GM12874 (cell line): ENCODE measurements at regions not wholly inside any gene's neighbourhood (a gene's known extent, or its start where the extent isn't known, plus 50 kb on each side); places are given as distances from the start of the nearest gene placed in this dataset.

Experiments used
- TF ChIP-seq, protein P1 (sequence below): IDR thresholded peaks from 2 replicates; pipeline ENCODE4 v1.5.1; 2011; ENCODE audit warnings: low read depth, mild to moderate bottlenecking, control low read depth, low read length, moderate library complexity; ENCODE audit not compliant: insufficient read depth

DNA sequence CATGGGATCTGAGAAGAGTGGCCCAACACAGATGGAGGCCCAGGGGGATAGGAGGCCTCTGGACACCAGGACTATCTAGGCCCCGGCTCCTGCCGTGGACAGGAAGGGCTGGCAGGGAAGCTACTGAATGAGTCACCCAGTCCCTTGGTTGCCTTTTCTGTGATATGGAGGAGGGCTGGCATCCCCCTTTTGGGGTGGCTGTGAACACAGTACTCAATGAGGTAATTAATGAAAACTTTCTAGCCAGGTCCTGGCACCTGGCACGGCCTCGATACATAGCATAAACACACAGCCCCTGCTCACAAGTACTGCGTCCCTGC, 163.2 kb downstream of the CHST1 start:
- TF ChIP-seq, protein P1, sequence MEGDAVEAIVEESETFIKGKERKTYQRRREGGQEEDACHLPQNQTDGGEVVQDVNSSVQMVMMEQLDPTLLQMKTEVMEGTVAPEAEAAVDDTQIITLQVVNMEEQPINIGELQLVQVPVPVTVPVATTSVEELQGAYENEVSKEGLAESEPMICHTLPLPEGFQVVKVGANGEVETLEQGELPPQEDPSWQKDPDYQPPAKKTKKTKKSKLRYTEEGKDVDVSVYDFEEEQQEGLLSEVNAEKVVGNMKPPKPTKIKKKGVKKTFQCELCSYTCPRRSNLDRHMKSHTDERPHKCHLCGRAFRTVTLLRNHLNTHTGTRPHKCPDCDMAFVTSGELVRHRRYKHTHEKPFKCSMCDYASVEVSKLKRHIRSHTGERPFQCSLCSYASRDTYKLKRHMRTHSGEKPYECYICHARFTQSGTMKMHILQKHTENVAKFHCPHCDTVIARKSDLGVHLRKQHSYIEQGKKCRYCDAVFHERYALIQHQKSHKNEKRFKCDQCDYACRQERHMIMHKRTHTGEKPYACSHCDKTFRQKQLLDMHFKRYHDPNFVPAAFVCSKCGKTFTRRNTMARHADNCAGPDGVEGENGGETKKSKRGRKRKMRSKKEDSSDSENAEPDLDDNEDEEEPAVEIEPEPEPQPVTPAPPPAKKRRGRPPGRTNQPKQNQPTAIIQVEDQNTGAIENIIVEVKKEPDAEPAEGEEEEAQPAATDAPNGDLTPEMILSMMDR, result no peak

DNA sequence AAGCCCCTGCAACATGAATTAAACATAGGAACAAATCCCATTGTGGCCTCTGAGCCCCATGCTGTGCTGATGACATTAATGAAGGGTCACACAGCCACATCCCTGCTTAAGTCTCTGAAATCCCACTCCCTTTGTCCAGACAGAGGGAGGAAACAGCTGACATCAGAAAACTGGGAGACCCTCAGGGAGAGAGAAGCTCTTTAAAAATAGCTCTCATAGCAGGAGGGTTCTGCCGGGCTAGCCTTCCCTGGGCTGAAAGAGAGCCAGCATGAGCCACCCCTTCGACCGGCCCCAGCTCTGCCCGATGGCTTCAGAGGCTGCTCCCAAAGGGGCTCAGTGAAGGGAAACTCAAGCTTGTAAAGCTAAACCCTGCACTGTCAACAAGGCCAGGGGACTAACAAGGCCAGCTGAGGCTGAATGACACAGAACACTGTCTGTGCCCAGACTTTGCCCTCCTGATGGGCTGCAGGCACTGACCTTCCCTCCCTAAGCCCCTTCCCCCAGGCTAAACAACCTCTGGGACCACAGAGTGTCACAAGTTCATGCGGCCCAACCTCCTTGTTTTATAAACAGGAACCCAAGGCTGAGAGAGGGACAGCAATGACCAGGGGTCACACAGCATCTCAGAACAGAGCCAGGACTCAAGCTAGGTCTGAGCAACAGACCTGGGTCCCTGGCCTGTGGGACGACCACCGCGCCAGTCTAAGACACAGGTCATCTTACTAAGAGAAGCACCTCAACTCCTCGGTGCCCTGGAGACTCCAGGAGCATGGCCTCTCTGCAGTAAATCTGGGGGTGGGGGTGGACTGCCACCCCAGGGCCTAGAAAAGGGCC, 163.8 kb downstream of the CHST1 start:
- TF ChIP-seq, protein P1, result no peak

DNA sequence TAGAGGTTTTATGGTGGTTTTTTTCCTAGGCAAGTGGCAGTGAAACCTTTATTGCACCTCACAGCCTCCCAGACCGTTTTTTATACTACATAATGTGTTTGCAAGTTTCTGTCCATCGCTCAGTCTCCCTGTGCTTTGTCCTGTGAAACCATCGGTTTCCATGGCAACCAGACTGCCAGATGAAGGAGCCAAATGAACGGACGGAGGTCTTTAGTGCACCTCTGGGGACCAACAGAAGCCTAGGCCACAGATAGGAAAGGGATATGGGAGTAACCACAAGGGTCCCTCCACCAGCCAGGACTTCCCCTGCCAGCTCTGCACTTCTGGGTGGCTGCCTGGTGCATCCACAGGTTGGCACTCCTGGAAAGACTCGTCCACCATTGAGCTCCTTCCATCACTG, 165.0 kb downstream of the CHST1 start:
- TF ChIP-seq, protein P1, result no peak

DNA sequence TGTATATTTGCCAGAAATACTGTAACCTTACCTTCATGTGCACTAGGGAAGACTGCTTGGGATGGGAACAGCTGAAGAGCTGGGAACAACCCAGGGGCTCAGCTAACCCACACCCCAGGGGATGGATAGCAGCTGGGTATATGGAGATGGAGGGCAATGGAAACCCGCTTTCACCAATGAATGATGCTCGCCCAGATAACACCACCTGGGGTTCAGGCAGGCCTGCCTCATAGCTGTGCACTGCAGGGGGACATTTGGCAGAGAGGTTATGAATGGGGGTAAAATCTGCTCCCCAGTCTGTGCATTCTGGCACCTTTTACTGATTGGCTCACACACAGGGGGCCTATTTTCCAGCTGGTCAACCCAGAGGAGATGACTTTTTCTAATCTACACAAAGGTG, 170.7 kb downstream of the CHST1 start:
- TF ChIP-seq, protein P1, result no peak

DNA sequence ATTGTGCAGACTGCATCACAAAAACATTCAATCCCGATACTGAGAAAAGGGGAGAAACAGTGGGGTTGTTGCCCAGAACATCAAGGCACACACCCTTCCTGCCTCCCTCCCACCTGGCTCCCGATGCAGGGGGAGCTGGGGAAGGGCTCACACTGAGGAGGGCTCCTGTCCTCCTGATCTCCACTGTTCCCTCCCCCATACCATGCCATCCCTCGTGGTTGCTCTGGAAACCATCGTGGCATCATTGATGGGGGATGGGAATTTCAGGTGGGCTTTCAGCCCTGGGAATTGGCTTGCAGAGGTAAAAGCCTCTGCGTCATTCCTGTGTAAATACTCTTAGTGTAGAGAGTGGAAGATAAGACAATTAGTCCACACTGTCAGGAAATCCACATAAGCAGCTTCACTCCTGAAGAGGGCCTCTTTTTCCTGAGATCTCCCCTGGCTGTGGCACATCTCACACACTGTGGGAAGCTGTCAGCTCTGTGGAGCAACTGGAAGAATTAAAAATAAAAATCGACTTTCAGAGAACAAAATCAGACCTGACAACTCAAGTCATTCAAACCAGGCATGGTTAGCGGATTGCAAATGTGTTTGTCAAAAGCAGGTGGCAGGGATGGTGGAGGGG, 176.0 kb downstream of the CHST1 start:
- TF ChIP-seq, protein P1, result no peak

DNA sequence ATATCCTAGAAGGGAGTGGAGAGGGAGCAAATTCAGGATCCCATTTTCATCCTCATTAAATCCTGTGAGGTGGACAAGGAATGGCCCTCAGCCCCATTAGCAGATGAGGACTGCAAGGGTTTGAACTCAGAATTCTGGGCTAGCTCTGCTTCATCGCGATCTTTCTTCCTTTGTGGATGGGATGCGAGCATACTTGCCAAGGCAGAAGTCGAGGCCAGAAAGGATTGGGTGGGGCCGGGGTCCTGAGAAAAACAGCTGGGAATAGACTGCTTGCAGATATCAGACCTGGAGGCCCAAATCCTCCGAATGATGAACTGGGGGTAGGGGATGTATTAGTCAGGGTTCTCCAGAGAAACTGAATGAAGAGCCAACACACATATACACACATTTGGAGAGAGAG, 179.0 kb downstream of the CHST1 start:
- TF ChIP-seq, protein P1, result no peak

DNA sequence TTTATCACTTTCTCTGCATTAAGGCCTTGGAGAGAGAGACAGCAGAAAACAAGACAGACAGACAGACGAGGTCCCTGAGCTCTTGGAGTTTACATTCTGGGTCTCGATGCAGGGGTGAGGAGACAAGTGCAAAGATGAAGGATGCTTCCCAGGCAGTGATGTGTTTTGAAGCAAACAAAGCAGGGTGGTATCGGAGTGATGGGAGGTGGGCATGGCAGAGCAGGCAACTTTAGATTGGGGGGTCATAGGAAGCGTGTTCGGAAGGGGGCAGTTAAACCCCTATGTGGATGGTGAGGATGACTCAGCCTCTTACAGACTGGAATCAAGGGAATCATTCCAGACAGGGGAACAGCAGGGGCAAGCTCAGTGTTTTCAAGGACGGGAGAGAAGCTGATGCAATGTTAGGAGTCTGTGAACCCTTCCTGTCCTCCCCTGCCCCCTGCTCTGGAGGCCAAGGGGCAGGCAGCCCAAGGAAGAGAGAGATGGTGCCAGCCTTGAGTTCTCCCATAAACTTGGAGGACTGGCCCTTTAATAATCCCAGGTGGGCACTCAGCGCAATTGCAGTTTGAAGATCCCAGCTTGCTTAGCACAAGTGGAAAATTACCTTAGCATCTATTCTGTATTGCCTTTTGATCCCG, 180.2 kb downstream of the CHST1 start:
- TF ChIP-seq, protein P1, result no peak
